Ishikawa (cell line): ENCODE measurements at regions not wholly inside any gene's neighbourhood (a gene's known extent, or its start where the extent isn't known, plus 50 kb on each side); places are given as distances from the start of the nearest gene placed in this dataset.

Experiments used
- CREB1 ChIP-seq: IDR thresholded peaks from 2 replicates; pipeline ENCODE4 v1.6.1; 2012; ENCODE audit warnings: low read depth
- EP300 ChIP-seq: IDR thresholded peaks from 2 replicates; pipeline ENCODE4 v1.6.1; 2012; ENCODE audit warnings: borderline replicate concordance
- FOXM1 ChIP-seq: IDR thresholded peaks from 2 replicates; pipeline ENCODE4 v1.6.1; 2012; ENCODE audit warnings: low read depth, borderline replicate concordance
- MAX ChIP-seq: IDR thresholded peaks from 2 replicates; pipeline ENCODE4 v1.6.1; 2012
- NFIC ChIP-seq: IDR thresholded peaks from 2 replicates; pipeline ENCODE4 v1.6.1; 2012
- RAD21 ChIP-seq: IDR thresholded peaks from 2 replicates; pipeline ENCODE4 v1.6.1; 2012; ENCODE audit warnings: low read depth
- TCF12 ChIP-seq: IDR thresholded peaks from 2 replicates; pipeline ENCODE4 v1.6.1; 2012; ENCODE audit warnings: low read depth
- TEAD4 ChIP-seq: IDR thresholded peaks from 2 replicates; pipeline ENCODE4 v1.6.1; 2012
- USF1 ChIP-seq: IDR thresholded peaks from 2 replicates; pipeline ENCODE4 v1.6.1; 2012
- YY1 ChIP-seq: IDR thresholded peaks from 2 replicates; pipeline ENCODE4 v1.6.1; 2012; ENCODE audit warnings: low read depth
- ZBTB7A ChIP-seq: IDR thresholded peaks from 2 replicates; pipeline ENCODE4 v1.6.1; 2012; ENCODE audit warnings: low read depth
- TF ChIP-seq, protein P1 (sequence below): IDR thresholded peaks from 2 replicates; pipeline ENCODE4 v1.6.1; 2012; ENCODE audit warnings: low read depth, mild to moderate bottlenecking

DNA sequence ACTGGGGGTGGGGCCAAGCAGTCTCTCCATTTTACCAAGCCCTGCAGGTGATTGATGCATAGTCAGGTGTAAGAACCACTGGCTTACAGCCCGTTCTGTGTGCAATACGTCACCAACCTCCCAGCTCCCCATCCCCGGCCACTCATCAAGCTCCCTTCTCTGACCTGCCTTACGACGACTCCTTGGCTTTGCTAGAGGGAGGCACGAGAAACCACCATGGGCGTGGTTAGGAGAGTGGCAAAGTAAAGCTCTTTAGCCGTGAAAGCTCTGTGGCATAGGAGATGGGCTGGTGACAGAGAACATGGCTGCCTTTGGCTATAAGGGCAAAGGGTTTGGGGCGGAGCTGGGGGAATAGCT, 109.1 kb downstream of the BDH1 start:
- TF ChIP-seq TEAD4: no peak
- TF ChIP-seq USF1: no peak
- no peak for TF ChIP-seq YY1
- TF ChIP-seq TCF12: no peak
- no peak for TF ChIP-seq RAD21
- TF ChIP-seq, protein P1, sequence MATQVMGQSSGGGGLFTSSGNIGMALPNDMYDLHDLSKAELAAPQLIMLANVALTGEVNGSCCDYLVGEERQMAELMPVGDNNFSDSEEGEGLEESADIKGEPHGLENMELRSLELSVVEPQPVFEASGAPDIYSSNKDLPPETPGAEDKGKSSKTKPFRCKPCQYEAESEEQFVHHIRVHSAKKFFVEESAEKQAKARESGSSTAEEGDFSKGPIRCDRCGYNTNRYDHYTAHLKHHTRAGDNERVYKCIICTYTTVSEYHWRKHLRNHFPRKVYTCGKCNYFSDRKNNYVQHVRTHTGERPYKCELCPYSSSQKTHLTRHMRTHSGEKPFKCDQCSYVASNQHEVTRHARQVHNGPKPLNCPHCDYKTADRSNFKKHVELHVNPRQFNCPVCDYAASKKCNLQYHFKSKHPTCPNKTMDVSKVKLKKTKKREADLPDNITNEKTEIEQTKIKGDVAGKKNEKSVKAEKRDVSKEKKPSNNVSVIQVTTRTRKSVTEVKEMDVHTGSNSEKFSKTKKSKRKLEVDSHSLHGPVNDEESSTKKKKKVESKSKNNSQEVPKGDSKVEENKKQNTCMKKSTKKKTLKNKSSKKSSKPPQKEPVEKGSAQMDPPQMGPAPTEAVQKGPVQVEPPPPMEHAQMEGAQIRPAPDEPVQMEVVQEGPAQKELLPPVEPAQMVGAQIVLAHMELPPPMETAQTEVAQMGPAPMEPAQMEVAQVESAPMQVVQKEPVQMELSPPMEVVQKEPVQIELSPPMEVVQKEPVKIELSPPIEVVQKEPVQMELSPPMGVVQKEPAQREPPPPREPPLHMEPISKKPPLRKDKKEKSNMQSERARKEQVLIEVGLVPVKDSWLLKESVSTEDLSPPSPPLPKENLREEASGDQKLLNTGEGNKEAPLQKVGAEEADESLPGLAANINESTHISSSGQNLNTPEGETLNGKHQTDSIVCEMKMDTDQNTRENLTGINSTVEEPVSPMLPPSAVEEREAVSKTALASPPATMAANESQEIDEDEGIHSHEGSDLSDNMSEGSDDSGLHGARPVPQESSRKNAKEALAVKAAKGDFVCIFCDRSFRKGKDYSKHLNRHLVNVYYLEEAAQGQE: no peak
- no peak for TF ChIP-seq NFIC
- no peak for TF ChIP-seq ZBTB7A
- no peak for TF ChIP-seq EP300
- TF ChIP-seq MAX: no peak
- no peak for TF ChIP-seq FOXM1
- no peak for TF ChIP-seq CREB1
